HG03159 (cell line): ENCODE measurements at regions not wholly inside any gene's neighbourhood (a gene's known extent, or its start where the extent isn't known, plus 50 kb on each side); places are given as distances from the start of the nearest gene placed in this dataset.
"Not testable (repeated sequence)": the region's sequence is repeated elsewhere in the genome, so short reads cannot be mapped to it uniquely, and the experiment has no call there.

Source experiments
- ATAC-seq: cut with Tn5 transposase; IDR thresholded peaks from one replicate; pipeline ENCODE4 v1.9.1; 2021; ENCODE audit warnings: mild to moderate bottlenecking, moderate library complexity; ENCODE audit not compliant: unreplicated experiment

- no peak for ATAC-seq
Measured at GRCh38 chr1:201636097-201636496, 97.2 kb downstream of the NAV1 start.

GRCh38 chr1:201636510-201636971 is 97.6 kb downstream of the NAV1 start:
- ATAC-seq: no peak

- ATAC-seq: no peak
Measured at GRCh38 chr1:201637282-201638079, 98.6 kb downstream of the NAV1 start.

GRCh38 chr1:201639391-201639790 is 100.5 kb downstream of the NAV1 start:
- no peak for ATAC-seq

GRCh38 chr1:201639826-201640225 is 100.9 kb downstream of the NAV1 start:
- no peak for ATAC-seq

GRCh38 chr1:201640624-201641023 is 101.7 kb downstream of the NAV1 start:
- no peak for ATAC-seq

GRCh38 chr1:201641524-201642253 is 102.8 kb downstream of the NAV1 start:
- ATAC-seq: no peak

GRCh38 chr1:201643835-201644104 is 104.8 kb downstream of the NAV1 start:
- ATAC-seq: no peak

- no peak for ATAC-seq
Measured at GRCh38 chr1:201644197-201644596, 105.3 kb downstream of the NAV1 start.

GRCh38 chr1:201645000-201645399 is 106.1 kb downstream of the NAV1 start:
- not testable (repeated sequence) for ATAC-seq

- ATAC-seq: no peak
Measured at GRCh38 chr1:201645956-201646355, 107.0 kb downstream of the NAV1 start.

GRCh38 chr1:201646411-201647022 is 107.6 kb downstream of the NAV1 start:
- ATAC-seq: no peak

- no peak for ATAC-seq
Measured at GRCh38 chr1:201647094-201647493, 108.2 kb downstream of the NAV1 start.

GRCh38 chr1:201647722-201648065 is 108.8 kb downstream of the NAV1 start:
- no peak for ATAC-seq

- no peak for ATAC-seq
Measured at GRCh38 chr1:201648066-201648906, 109.4 kb downstream of the NAV1 start.

GRCh38 chr1:201648907-201649721 is 110.2 kb downstream of the NAV1 start:
- ATAC-seq: no peak

- ATAC-seq: no peak
Measured at GRCh38 chr1:201649761-201650622, 111.1 kb downstream of the NAV1 start.

GRCh38 chr1:201650623-201650933 is 111.7 kb downstream of the NAV1 start:
- no peak for ATAC-seq

- ATAC-seq: no peak
Measured at GRCh38 chr1:201652181-201652580, 113.3 kb downstream of the NAV1 start.

- no peak for ATAC-seq
Measured at GRCh38 chr1:201653233-201653632, 114.3 kb downstream of the NAV1 start.
